Prostate gland (tissue), 2 donors: ENCODE measurements at regions not wholly inside any gene's neighbourhood (a gene's known extent, or its start where the extent isn't known, plus 50 kb on each side); places are given as distances from the start of the nearest gene placed in this dataset.

Source experiments
- POLR2A ChIP-seq: fragments of 450-650 bp; IDR thresholded peaks from one replicate; pipeline ENCODE4 v1.6.1; 2016; ENCODE audit warnings: antibody characterized with exemption, mild to moderate bottlenecking
- POLR2AphosphoS5 ChIP-seq: sonication (generic); formaldehyde crosslinking; IDR thresholded peaks from one replicate; pipeline ENCODE4 v1.6.1; 2017; ENCODE audit warnings: antibody characterized with exemption
- TF ChIP-seq, protein P1 (sequence below), 4 experiments: fragments of 200-600 bp in 2 of 4; fragments of 450-650 bp in 2 of 4; sonication (generic) in 2 of 4; IDR thresholded peaks; 1 replicate in 3 of 4; 2 replicates in 1 of 4; pipeline ENCODE4 v1.5.1; 2016 to 2019; ENCODE audit warnings: antibody characterized with exemption in 4 of 4, mild to moderate bottlenecking in 2 of 4, moderate library complexity in 2 of 4

DNA sequence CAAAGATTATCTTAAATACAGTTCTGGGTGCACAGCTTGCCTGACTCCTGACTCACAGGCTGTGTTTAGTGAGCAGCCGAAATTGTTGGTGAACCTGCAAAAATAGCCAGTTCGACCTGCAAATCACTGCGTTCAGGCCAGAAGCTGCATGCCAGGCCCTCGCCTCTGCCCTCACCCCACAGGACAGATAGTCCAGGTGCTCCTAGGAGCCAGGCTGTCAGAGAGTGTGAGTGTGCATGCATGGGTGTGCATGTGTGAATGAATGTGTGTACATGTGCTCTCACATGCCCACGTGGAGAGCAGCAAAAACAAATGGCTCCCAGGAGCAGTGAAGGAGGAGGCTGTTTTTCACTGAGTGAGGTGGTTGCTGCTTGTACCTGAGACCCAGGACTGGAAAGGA, 131.8 kb downstream of the ABCC12 start:
- TF ChIP-seq, protein P1, sequence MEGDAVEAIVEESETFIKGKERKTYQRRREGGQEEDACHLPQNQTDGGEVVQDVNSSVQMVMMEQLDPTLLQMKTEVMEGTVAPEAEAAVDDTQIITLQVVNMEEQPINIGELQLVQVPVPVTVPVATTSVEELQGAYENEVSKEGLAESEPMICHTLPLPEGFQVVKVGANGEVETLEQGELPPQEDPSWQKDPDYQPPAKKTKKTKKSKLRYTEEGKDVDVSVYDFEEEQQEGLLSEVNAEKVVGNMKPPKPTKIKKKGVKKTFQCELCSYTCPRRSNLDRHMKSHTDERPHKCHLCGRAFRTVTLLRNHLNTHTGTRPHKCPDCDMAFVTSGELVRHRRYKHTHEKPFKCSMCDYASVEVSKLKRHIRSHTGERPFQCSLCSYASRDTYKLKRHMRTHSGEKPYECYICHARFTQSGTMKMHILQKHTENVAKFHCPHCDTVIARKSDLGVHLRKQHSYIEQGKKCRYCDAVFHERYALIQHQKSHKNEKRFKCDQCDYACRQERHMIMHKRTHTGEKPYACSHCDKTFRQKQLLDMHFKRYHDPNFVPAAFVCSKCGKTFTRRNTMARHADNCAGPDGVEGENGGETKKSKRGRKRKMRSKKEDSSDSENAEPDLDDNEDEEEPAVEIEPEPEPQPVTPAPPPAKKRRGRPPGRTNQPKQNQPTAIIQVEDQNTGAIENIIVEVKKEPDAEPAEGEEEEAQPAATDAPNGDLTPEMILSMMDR (IDR thresholded peaks at IDR 0.05), result no peak
- TF ChIP-seq POLR2AphosphoS5 (no peak), POLR2A (no peak)
